ENCODE measurements at regions not wholly inside any gene's neighbourhood (a gene's known extent, or its start where the extent isn't known, plus 50 kb on each side); places are given as distances from the start of the nearest gene placed in this dataset.

- TF ChIP-seq, protein P1, sequence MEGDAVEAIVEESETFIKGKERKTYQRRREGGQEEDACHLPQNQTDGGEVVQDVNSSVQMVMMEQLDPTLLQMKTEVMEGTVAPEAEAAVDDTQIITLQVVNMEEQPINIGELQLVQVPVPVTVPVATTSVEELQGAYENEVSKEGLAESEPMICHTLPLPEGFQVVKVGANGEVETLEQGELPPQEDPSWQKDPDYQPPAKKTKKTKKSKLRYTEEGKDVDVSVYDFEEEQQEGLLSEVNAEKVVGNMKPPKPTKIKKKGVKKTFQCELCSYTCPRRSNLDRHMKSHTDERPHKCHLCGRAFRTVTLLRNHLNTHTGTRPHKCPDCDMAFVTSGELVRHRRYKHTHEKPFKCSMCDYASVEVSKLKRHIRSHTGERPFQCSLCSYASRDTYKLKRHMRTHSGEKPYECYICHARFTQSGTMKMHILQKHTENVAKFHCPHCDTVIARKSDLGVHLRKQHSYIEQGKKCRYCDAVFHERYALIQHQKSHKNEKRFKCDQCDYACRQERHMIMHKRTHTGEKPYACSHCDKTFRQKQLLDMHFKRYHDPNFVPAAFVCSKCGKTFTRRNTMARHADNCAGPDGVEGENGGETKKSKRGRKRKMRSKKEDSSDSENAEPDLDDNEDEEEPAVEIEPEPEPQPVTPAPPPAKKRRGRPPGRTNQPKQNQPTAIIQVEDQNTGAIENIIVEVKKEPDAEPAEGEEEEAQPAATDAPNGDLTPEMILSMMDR (conservative IDR thresholded peaks at IDR 0.05): no peak
- H3K9me3 Mint-ChIP-seq: peaks cover 5% of the 10 kb centered on the region
- no peaks in the 10 kb centered on the region for H3K27me3 Mint-ChIP-seq (ENCODE audit: low read depth)
- H3K36me3 Mint-ChIP-seq (ENCODE audit: low read depth): no peaks in the 10 kb centered on the region
- H3K4me1 Mint-ChIP-seq: no peaks in the 10 kb centered on the region
- DNase-seq (ENCODE audit: low read depth, low spot score): no peak
- no peak overlapping the region for H3K27ac Mint-ChIP-seq (ENCODE audit: unreplicated experiment)
- H3K4me3 Mint-ChIP-seq: no peak overlapping the region
These were observed 195.7 kb downstream of the OXSM start for GRCh38 chr3:25985621-25986020.

DNA sequence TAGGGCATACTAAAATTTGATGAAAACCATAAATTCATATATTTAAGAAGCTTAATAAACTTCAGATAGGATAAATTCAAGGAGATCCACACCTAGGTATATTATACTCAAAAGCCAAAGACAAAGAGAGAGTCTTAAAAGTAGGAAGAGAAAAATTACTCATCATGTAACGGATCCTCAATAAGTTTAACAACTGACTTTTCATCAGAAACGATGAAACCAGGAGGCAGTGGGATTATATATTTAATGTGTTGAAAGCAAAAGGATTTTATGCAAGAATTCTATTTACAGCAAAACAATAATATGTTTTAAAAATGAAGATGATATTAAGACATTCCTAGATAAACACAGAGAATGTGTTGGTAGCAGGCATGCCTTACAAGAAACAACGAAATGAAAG lies 202.7 kb downstream of the OXSM start:
- no peaks in the 10 kb centered on the region for H3K27me3 Mint-ChIP-seq (ENCODE audit: low read depth)
- TF ChIP-seq, protein P1 (conservative IDR thresholded peaks at IDR 0.05): no peak
- H3K4me3 Mint-ChIP-seq: no peak overlapping the region
- H3K9me3 Mint-ChIP-seq: peaks cover 12% of the 10 kb centered on the region
- H3K4me1 Mint-ChIP-seq: no peaks in the 10 kb centered on the region
- no peak for DNase-seq (ENCODE audit: low read depth, low spot score)
- H3K27ac Mint-ChIP-seq (ENCODE audit: unreplicated experiment): no peak overlapping the region
- H3K36me3 Mint-ChIP-seq (ENCODE audit: low read depth): no peaks in the 10 kb centered on the region

GRCh38 chr3:26004172-26004571 lies 214.3 kb downstream of the OXSM start:
- Mint-ChIP-seq H3K27me3 (ENCODE audit: low read depth) (no peaks in the 10 kb centered on the region), H3K36me3 (ENCODE audit: low read depth) (no peaks in the 10 kb centered on the region), H3K4me1 (no peaks in the 10 kb centered on the region), H3K27ac (ENCODE audit: unreplicated experiment) (no peak overlapping the region), H3K9me3 (peaks cover 12% of the 10 kb centered on the region), H3K4me3 (no peak overlapping the region)
- no peak for DNase-seq (ENCODE audit: low read depth, low spot score)
- TF ChIP-seq, protein P1 (conservative IDR thresholded peaks at IDR 0.05): no peak

DNA sequence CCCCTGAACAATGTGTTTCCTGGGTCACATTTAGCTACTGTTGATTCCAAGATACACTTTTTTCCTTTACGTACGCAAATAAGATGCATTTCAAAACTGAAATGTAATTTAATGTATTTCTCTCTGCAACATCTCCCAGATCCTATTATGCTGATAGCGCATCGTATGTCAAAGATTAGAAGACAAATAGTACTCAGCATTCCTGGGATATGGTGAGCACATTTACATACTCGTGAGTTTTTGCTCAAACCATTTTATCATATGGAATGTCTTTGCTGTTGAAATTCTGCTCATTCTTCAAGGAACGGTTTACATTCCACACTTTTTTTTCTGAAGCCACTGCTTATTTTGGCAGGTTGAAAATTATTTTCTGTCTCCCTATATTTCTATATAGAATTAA lies 221.4 kb downstream of the OXSM start:
- TF ChIP-seq, protein P1 (conservative IDR thresholded peaks at IDR 0.05): no peak
- no peak for DNase-seq (ENCODE audit: low read depth, low spot score)
- Mint-ChIP-seq H3K9me3 (no peaks in the 10 kb centered on the region), H3K4me3 (no peak overlapping the region), H3K4me1 (no peaks in the 10 kb centered on the region), H3K27ac (ENCODE audit: unreplicated experiment) (no peak overlapping the region), H3K36me3 (ENCODE audit: low read depth) (no peaks in the 10 kb centered on the region), H3K27me3 (ENCODE audit: low read depth) (no peaks in the 10 kb centered on the region)

DNA sequence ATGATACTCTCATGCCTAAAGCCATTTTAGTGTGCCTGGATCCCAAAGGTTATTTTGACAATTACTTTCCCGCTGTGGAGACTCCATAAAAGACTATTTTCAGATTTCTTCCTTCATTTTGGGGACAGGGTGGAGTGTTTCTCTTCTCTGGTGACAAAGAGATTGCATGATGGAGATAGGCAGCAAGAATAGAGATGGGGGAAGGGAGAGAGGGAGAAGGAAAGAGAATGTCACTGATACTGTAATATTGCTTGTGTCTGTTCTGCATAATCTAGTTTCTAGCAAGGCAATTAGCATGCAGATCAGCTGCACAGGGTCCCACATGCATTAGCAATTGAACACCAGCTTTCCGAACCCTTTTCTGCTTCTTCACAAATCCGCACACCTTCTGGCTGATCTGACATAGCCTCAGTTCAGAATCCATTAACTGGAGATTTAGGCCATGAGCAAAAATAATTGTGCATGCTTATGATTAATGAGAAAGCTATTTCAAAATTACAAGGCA lies 222.4 kb downstream of the OXSM start:
- no peak overlapping the region for H3K4me3 Mint-ChIP-seq
- H3K4me1 Mint-ChIP-seq: no peaks in the 10 kb centered on the region
- H3K9me3 Mint-ChIP-seq: no peaks in the 10 kb centered on the region
- no peak for DNase-seq (ENCODE audit: low read depth, low spot score)
- TF ChIP-seq, protein P1 (conservative IDR thresholded peaks at IDR 0.05): no peak
- H3K27me3 Mint-ChIP-seq (ENCODE audit: low read depth): no peaks in the 10 kb centered on the region
- H3K27ac Mint-ChIP-seq (ENCODE audit: unreplicated experiment): no peak overlapping the region
- no peaks in the 10 kb centered on the region for H3K36me3 Mint-ChIP-seq (ENCODE audit: low read depth)

- Mint-ChIP-seq H3K4me1 (no peaks in the 10 kb centered on the region), H3K4me3 (no peak overlapping the region), H3K36me3 (ENCODE audit: low read depth) (no peaks in the 10 kb centered on the region), H3K9me3 (no peaks in the 10 kb centered on the region), H3K27me3 (ENCODE audit: low read depth) (no peaks in the 10 kb centered on the region), H3K27ac (ENCODE audit: unreplicated experiment) (no peak overlapping the region)
- no peak for DNase-seq (ENCODE audit: low read depth, low spot score)
- TF ChIP-seq, protein P1 (conservative IDR thresholded peaks at IDR 0.05): no peak
These were observed 225.9 kb downstream of the OXSM start for GRCh38 chr3:26015752-26016151.

Data from neural crest cell (in vitro differentiated cells).